K562 (cell line): ENCODE measurements at regions not wholly inside any gene's neighbourhood (a gene's known extent, or its start where the extent isn't known, plus 50 kb on each side); places are given as distances from the start of the nearest gene placed in this dataset.

Experiments used
- ATAC-seq: fragments of 200-7000 bp; cut with Tn5 transposase; 3 replicates; pipeline ENCODE4 v1.9.1; 2020; ENCODE audit warnings: moderate library complexity
- BruUV-seq: library from RNA; stranded (reverse); fragments of 400-500 nt; replicated peaks from 2 replicates; lab custom pipeline; 2021; lab: Mats Ljungman, UMichigan
- CTCF ChIA-PET: fragments of 300-600 bp; formaldehyde crosslinking; extraction: SDS; loops from one replicate; lab custom pipeline; 2021; ENCODE audit warnings: low intra/inter-chr PET ratio; lab: Yijun Ruan, JAX
- POLR2A ChIA-PET: fragments of 300-600, 350-650 bp; sonication (Branson Sonifier 250); formaldehyde crosslinking; extraction: SDS; loops from one replicate; lab custom pipeline; 2021; ENCODE audit warnings: antibody characterized with exemption, inconsistent platforms; lab: Yijun Ruan, JAX
- DNase-seq, 4 experiments: peaks; one replicate each; pipeline versions ENCODE4 v3.0.0 to v3.0.0-alpha.2; 2011 to 2018; ENCODE audit warnings: low spot score in 3 of 4, mixed read lengths in 3 of 4; ENCODE audit errors: extremely low read depth in 1 of 4
- FAIRE-seq: peaks from 2 replicates; lab custom pipeline; 2011; peaks lifted over from hg19 to GRCh38; lab: Jason Lieb, UNC
- H2AFZ ChIP-seq: 2 replicates; pipeline ENCODE4 v1.6.0; 2011; ENCODE audit warnings: low read depth, low read length, control low read depth, inconsistent platforms
- H3K27ac ChIP-seq: fragments of 200-600 bp; 3 replicates; pipeline ENCODE4 v1.8.0; 2011; ENCODE audit warnings: low read depth, mild to moderate bottlenecking, control low read depth, inconsistent platforms, low read length, moderate library complexity, mixed read lengths; ENCODE audit errors: extremely low read depth
- H3K27me3 ChIP-seq, 2 experiments: fragments of 300-600 bp in 1 of 2; 2 replicates in 1 of 2; 3 replicates in 1 of 2; pipeline versions ENCODE4 v1.6.0 to v1.8.0; 2011; ENCODE audit warnings: inconsistent platforms in 2 of 2, low read length in 2 of 2, mild to moderate bottlenecking in 1 of 2, mixed read lengths in 1 of 2, moderate library complexity in 1 of 2; ENCODE audit not compliant: control insufficient read depth in 2 of 2, insufficient read depth in 2 of 2
- H3K36me3 ChIP-seq: fragments of 300-600 bp; 3 replicates; pipeline ENCODE4 v1.8.0; 2011; ENCODE audit warnings: mild to moderate bottlenecking, low read length, inconsistent platforms; ENCODE audit not compliant: control insufficient read depth, insufficient read depth
- H3K4me1 ChIP-seq, 2 experiments: fragments of 200-600 bp in 1 of 2; replicated peaks in 1 of 2; 2 replicates in 1 of 2; 3 replicates in 1 of 2; pipeline versions ENCODE4 v1.5.1 to v1.8.0; 2011; ENCODE audit warnings: inconsistent platforms in 2 of 2, low read length in 2 of 2, mild to moderate bottlenecking in 1 of 2, mixed read lengths in 1 of 2, moderate library complexity in 1 of 2; ENCODE audit not compliant: control insufficient read depth in 2 of 2, insufficient read depth in 2 of 2
- H3K4me2 ChIP-seq: 2 replicates; pipeline ENCODE4 v1.6.1; 2011; ENCODE audit warnings: low read length, control low read depth, inconsistent platforms, mixed read lengths; ENCODE audit not compliant: insufficient read depth
- H3K4me3 ChIP-seq: fragments of 200-600 bp; sonication (generic), shearing (Covaris generic); 2 replicates; pipeline ENCODE4 v1.5.1; 2016; ENCODE audit warnings: control low read depth, inconsistent platforms
- H3K79me2 ChIP-seq: fragments of 200-600 bp; 3 replicates; pipeline ENCODE4 v1.8.0; 2011; ENCODE audit warnings: low read length, inconsistent platforms; ENCODE audit not compliant: control insufficient read depth, insufficient read depth
- H3K9ac ChIP-seq, 2 experiments: 2 replicates each; pipeline versions ENCODE4 v1.6.0 to v1.6.1; 2011; ENCODE audit warnings: low read depth in 2 of 2, low read length in 2 of 2, control low read depth in 1 of 2, inconsistent platforms in 1 of 2, mild to moderate bottlenecking in 1 of 2, mixed read lengths in 1 of 2; ENCODE audit not compliant: insufficient read depth in 1 of 2
- H3K9me1 ChIP-seq: one replicate; pipeline ENCODE4 v1.6.0; 2011; ENCODE audit warnings: inconsistent platforms, mild to moderate bottlenecking, low read length, moderate library complexity; ENCODE audit not compliant: control insufficient read depth, insufficient read depth
- H3K9me3 ChIP-seq: replicated peaks from 2 replicates; pipeline ENCODE4 v1.5.1; 2011; ENCODE audit warnings: low read depth, low read length, inconsistent platforms; ENCODE audit not compliant: control insufficient read depth, insufficient read depth
- H4K20me1 ChIP-seq: replicated peaks from 2 replicates; pipeline ENCODE4 v1.6.1; 2011; ENCODE audit warnings: low read length, inconsistent platforms, mixed read lengths; ENCODE audit not compliant: control insufficient read depth, insufficient read depth
- CEBPG ChIP-seq, 3 experiments: fragments of 200-800 bp in 1 of 3; sonication (Bioruptor generic) in 1 of 3; sonication (generic) in 1 of 3; formaldehyde crosslinking in 1 of 3; IDR thresholded peaks in 2 of 3; conservative IDR thresholded peaks in 1 of 3; 2 replicates each; pipeline versions ENCODE4 v1.6.1 to v1.8.0; 2016 to 2022; ENCODE audit warnings: missing compliant biosample characterization in 2 of 3, missing genetic modification characterization in 2 of 3, mild to moderate bottlenecking in 1 of 3, missing genetic modification reagents in 1 of 3
- HDAC1 ChIP-seq, 2 experiments: fragments of 450-650 bp; IDR thresholded peaks; 2 replicates each; pipeline ENCODE4 v1.6.1; 2016 to 2017; ENCODE audit warnings: inconsistent platforms in 1 of 2, mild to moderate bottlenecking in 1 of 2, moderate library complexity in 1 of 2
- HLTF ChIP-seq: fragments of 450-650 bp; IDR thresholded peaks from 2 replicates; pipeline ENCODE4 v1.6.1; 2016
- JUN ChIP-seq, 2 experiments: sonication (generic) in 1 of 2; formaldehyde crosslinking in 1 of 2; IDR thresholded peaks; 2 replicates each; pipeline versions ENCODE4 v1.6.1 to v1.8.0; 2012 to 2022; ENCODE audit warnings: borderline replicate concordance in 2 of 2, mild to moderate bottlenecking in 2 of 2, improper control_type of control experiment in 1 of 2, low read depth in 1 of 2, low read length in 1 of 2, missing genetic modification reagents in 1 of 2
- JUND ChIP-seq, 2 experiments: IDR thresholded peaks; 2 replicates in 1 of 2; 3 replicates in 1 of 2; pipeline ENCODE4 v1.6.1; 2011; ENCODE audit warnings: borderline replicate concordance in 2 of 2, low read depth in 2 of 2, low read length in 2 of 2, improper control_type of control experiment in 1 of 2, missing biosample characterization in 1 of 2, missing genetic modification characterization in 1 of 2, missing genetic modification reagents in 1 of 2
- KHSRP ChIP-seq: fragments of 450-650 bp; IDR thresholded peaks from 2 replicates; pipeline ENCODE4 v1.6.1; 2017
- NFIC ChIP-seq: fragments of 450-650 bp; IDR thresholded peaks from 2 replicates; pipeline ENCODE4 v1.6.1; 2017; ENCODE audit warnings: mild to moderate bottlenecking, inconsistent platforms
- NRF1 ChIP-seq, 2 experiments: fragments of 450-650 bp; IDR thresholded peaks in 1 of 2; conservative IDR thresholded peaks in 1 of 2; 2 replicates each; pipeline ENCODE4 v1.6.1; 2014; ENCODE audit warnings: mild to moderate bottlenecking in 2 of 2
- TFAM ChIP-seq: fragments of 250-450 bp; sonication (Bioruptor Pico); conservative IDR thresholded peaks from 2 replicates; pipeline ENCODE4 v1.5.0; 2021; ENCODE audit warnings: mild to moderate bottlenecking, moderate library complexity
- ZNF175 ChIP-seq: fragments of 200-800 bp; sonication (Bioruptor generic); IDR thresholded peaks from 2 replicates; pipeline ENCODE4 v1.6.1; 2016; ENCODE audit warnings: low read depth, mild to moderate bottlenecking, missing genetic modification characterization, missing compliant biosample characterization
- WGBS: fragments of 100-300 bp; shearing (Covaris generic); methylation state at CpG from one replicate; pipeline ENCODE4 v1.1.6; 2016; ENCODE audit warnings: low coverage, mixed read lengths; ENCODE audit not compliant: insufficient coverage; ENCODE audit errors: missing lambda C conversion rate; 5-methylcytosine and 5-hydroxymethylcytosine counted together
- in situ Hi-C: fragments of 300-500 bp; cut with MboI; formaldehyde crosslinking; loops from 4 replicates; pipeline ENCODE4 v1.15.0; 2018; ENCODE audit warnings: inconsistent platforms, mixed read lengths
- intact Hi-C: fragments of 100-400 bp; cut with micrococcal nuclease; formaldehyde crosslinking; loops from 2 replicates; pipeline ENCODE4 v1.14.2; 2022
- TF ChIP-seq, protein P1 (sequence below), 2 experiments: fragments of 200-800 bp in 1 of 2; sonication (Bioruptor generic) in 1 of 2; sonication (generic) in 1 of 2; formaldehyde crosslinking in 1 of 2; IDR thresholded peaks in 1 of 2; conservative IDR thresholded peaks in 1 of 2; 2 replicates each; pipeline versions ENCODE4 v1.5.0 to v1.6.1; 2016 to 2020; ENCODE audit warnings: missing compliant biosample characterization in 1 of 2, missing genetic modification characterization in 1 of 2, missing genetic modification reagents in 1 of 2
- TF ChIP-seq, protein P2 (sequence below), 2 experiments: fragments of 450-650 bp in 1 of 2; sonication (generic) in 1 of 2; formaldehyde crosslinking; conservative IDR thresholded peaks; 2 replicates each; pipeline versions ENCODE4 v1.4.0 to v1.8.1; 2020 to 2022; ENCODE audit warnings: mild to moderate bottlenecking in 1 of 2, missing genetic modification reagents in 1 of 2

GRCh38 chr6:15879371-15880261 is 216.8 kb upstream of the DTNBP1 start:
- Histone ChIP-seq H3K36me3 (no peaks in the 10 kb centered on the region), H3K4me3 (no peak overlapping the region), H3K4me1 (peaks cover 0 to 11% of the 10 kb centered on the region in 2 experiments; a peak in 4 of 5 replicates), H3K79me2 (no peaks in the 10 kb centered on the region), H3K9me1 (no peaks in the 10 kb centered on the region), H3K27me3 (no peaks in the 10 kb centered on the region), H4K20me1 (no peaks in the 10 kb centered on the region), H3K4me2 (peak overlapping the region; percentile 4; the same call in 1 of the 2 replicates), H3K27ac (no peak overlapping the region), H2AFZ (peak overlapping the region; percentile 64), H3K9me3 (no peaks in the 10 kb centered on the region), H3K9ac (no peak overlapping the region)
- WGBS, result 18% methylated on average over 12 of the region's 12 CpGs
- DNase-seq, result peak; percentile 42 to 83 (median 60)
- no TSS peak for BruUV-seq
- FAIRE-seq, result peak; percentile 32
- in situ Hi-C loops, result no loop called here
- CTCF ChIA-PET, result no interaction called here
- POLR2A ChIA-PET, result interaction anchor here (0.7 to 2.1 kb wide), 6 partner anchors 12 to 252 kb away, joined by 3 to 8 read pairs (median 4); partner anchors contain the start of gene MYLIP
- intact Hi-C loops, result no loop called here
- peak; percentile 88 for ATAC-seq
- TF ChIP-seq JUND (IDR thresholded peaks at IDR 0.05; ENCODE audit: borderline replicate concordance, low read depth, low read length) (no peak), JUND (tag; IDR thresholded peaks at IDR 0.05; ENCODE audit: borderline replicate concordance, low read depth, low read length) (0 out of 3 replicates have a peak, but pooled peaks have one; percentile 26), CEBPG (CRISPR knock-in tag; IDR thresholded peaks at IDR 0.05) (no peak), CEBPG (tag; conservative IDR thresholded peaks at IDR 0.05 in 1 of 2, IDR thresholded peaks at IDR 0.05 in 1 of 2) (0 out of 4 replicates have a peak, but pooled peaks of 1 of the 2 experiments have one; percentile 21), ZNF175 (0 out of 2 replicates have a peak, but pooled peaks have one; percentile 48), NRF1 (conservative IDR thresholded peaks at IDR 0.05 in 1 of 2, IDR thresholded peaks at IDR 0.05 in 1 of 2) (peak; percentile 12 to 15; a peak in 1 of 4 replicates), TFAM (CRISPR knock-in tag) (no peak), HDAC1 (IDR thresholded peaks at IDR 0.05) (peak in 1 of 2 experiments; percentile 75; a peak in 2 of 4 replicates), JUN (IDR thresholded peaks at IDR 0.05; ENCODE audit: borderline replicate concordance, low read depth, low read length) (0 out of 2 replicates have a peak, but pooled peaks have one; percentile 21), JUN (CRISPR knock-in tag; IDR thresholded peaks at IDR 0.05; ENCODE audit: borderline replicate concordance) (no peak), KHSRP (0 out of 2 replicates have a peak, but pooled peaks have one; percentile 15), NFIC (peak; percentile 95), HLTF (peak; percentile 47; the same call in 1 of the 2 replicates)
- TF ChIP-seq, protein P1, sequence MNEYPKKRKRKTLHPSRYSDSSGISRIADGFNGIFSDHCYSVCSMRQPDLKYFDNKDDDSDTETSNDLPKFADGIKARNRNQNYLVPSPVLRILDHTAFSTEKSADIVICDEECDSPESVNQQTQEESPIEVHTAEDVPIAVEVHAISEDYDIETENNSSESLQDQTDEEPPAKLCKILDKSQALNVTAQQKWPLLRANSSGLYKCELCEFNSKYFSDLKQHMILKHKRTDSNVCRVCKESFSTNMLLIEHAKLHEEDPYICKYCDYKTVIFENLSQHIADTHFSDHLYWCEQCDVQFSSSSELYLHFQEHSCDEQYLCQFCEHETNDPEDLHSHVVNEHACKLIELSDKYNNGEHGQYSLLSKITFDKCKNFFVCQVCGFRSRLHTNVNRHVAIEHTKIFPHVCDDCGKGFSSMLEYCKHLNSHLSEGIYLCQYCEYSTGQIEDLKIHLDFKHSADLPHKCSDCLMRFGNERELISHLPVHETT (CRISPR knock-in tag; conservative IDR thresholded peaks at IDR 0.05 in 1 of 2, IDR thresholded peaks at IDR 0.05 in 1 of 2), result no peak
- TF ChIP-seq, protein P2, sequence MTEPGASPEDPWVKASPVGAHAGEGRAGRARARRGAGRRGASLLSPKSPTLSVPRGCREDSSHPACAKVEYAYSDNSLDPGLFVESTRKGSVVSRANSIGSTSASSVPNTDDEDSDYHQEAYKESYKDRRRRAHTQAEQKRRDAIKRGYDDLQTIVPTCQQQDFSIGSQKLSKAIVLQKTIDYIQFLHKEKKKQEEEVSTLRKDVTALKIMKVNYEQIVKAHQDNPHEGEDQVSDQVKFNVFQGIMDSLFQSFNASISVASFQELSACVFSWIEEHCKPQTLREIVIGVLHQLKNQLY (CRISPR knock-in tag; conservative IDR thresholded peaks at IDR 0.05), result no peak
